NCI-H2227 (cell line): ENCODE measurements at regions not wholly inside any gene's neighbourhood (a gene's known extent, or its start where the extent isn't known, plus 50 kb on each side); places are given as distances from the start of the nearest gene placed in this dataset.

ENCODE experiments used
- DNase-seq: peaks from one replicate; lab custom pipeline; 2025; ENCODE audit not compliant: unreplicated experiment; lab: John Stamatoyannopoulos, UW

DNA sequence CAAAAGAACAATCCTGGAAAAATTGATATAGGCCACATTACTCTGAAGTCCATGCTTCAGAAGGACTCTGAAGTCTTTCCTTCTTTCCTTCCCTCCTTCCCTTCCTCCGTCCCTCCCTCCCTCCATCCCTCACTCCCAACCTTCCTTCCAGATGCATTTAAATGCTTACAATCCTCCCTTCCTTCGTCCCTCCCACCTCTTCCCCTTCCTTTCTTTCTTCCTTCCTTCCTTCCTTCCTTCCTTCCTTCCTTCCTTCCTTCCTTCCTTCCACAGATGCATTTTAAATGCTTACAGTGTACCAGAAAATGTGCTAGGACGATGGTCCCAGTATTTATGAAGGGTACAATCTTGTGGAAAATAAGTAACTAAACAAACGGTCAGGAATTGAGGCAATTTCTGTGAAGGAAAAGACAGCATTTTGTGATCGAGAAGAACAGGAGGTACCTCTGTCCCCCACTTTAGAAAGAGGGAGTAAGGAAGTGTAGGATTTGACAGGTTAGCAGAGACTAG, 181.3 kb upstream of the TUT7 start:
- no peak for DNase-seq

DNA sequence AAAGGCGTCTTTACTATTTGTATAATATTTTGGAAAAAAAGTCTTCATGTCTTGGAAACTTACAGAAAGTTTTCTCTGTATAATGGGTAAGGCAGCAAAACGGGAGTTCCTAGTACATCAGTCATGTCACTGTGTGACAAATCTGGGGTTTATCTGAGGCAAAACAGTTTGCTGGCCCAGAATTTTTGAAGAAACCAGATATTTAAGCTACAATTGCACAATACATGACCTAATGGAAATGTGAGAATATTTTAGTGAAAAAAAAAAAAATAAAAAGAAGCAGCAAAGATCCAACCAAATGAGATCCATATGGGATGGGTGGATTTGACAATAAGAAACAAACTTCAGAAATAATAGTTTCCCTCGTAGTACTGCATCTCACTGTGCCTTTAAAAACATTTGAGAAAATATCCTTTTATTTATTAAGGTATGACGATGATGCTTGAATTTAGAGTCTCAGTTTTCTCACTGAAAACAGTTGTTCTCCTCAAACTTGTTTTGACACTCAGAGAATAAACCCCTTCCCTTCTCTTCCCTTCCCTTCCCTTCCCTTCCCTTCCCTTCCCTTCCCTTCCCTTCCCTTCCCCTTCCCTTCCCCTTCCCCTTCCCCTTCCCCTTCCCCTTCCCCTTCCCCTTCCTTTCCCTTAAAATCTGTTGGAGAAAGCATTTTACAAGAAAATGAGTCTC, 180.5 kb upstream of the TUT7 start:
- DNase-seq, result no peak

DNA sequence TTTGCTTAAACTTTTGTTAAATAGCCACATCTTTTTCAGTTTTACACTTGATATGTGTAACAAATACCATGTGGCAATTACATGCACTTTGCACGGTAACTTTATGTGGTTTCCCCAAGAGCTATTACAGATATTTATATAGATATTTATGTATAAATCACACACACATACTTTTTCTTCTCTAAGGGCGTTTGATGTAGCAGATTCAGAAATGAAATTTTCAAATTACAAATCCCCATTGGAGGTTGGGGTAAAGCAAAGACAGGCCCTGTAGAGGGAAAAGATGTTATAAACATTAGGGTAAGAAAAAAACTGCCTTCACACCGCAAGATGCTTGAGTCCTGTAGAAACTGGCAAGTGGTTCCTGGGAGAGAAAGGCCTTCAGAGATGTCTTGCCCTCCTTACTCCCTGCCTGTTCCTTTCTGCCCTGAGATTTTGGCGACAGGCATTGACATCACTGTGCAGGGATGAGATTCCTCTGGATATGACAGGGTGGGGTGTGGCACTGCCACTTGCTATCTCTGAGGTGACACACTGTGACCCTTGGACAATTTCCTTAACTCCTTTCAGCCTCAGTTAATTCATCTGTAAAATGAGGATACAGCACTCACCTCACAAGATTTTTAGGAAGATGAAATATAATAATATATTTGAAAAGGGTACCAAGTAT, 177.9 kb upstream of the TUT7 start:
- DNase-seq, result no peak

DNA sequence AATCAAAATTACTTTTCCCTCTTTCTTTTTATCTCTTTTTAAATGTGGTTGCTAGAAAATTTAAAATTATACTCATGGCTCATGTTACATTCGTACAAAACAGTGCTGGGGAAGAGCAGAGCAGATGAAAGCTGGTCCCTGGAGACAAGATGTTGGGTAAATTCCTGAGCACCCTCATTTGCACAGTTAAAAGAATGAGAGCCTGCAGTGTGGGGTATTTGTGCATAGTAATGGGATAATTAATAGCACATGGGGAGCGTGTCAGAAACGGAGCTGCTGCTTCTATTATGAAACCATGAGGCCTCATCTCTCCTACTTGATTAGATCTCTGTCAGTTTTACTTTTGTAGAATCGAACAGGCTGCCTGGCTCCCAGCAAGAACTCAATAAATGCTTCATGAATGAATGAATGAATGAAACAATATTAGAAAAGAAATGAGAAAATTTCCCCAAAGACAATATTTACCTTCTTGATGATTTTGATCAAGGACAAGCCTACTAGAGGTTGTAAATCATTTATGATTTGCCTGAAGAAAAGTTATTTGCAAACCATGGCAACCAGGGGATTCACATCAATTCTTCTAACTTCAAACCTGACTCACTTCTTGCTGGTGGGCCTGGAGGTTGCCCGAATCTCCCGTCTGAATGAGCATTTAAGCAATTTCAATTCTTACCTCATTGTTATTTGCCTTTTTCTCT, 177.2 kb upstream of the TUT7 start:
- DNase-seq, result no peak

DNA sequence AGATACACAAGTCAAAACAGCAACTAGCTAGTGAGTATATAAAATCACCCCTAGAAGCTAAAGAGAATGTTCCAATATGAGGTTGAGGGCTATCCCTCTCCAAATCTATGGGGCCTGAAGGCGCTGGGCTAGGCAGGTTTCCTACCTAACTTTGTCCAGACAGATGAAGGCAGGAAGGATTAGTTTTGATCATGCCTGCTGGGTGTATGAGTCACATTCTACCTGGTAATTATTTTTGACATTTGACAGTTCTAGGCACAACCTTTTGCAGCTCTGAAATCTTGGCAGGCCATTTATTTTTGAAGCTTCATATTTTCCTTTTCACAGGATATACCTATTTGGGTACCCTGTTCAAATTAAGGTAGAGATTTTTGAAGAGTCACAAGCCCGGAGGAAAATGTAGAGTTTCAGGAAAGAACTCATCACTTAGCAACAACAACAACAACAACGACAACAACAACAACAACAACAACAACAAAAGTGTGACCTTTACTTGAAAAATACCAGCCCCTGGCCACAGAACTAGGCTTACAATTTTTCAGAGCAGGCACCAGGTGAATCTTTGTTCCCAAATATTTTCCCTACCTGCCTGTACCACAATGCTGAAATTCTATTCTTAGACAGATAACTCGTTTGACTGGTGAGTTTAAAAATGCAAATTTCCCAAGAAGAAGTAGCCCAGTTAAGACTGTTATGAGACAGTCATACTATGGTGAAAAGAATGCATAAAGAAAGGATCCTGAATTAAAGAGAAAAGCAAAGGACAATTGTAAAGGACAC, 175.5 kb upstream of the TUT7 start:
- no peak for DNase-seq

DNA sequence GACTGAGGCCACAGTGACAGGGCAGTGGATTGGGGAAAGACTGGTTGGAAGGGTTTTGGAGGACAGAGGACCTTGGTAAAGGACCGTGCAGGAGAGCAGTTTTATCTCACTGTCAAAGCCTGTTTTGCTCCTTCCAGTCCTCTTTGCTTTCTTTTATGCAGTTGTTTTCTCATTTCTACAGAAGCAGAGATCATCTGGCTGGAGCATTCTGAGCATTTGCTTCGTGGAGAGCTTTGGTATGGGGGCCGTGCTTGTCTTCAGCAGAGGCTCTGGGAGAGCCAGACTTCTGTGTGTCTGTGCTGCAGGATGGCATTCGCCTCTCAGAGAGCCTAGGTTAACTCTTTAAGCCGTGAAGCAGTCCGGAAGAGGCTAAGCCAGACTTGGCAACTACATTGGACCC, 171.8 kb upstream of the TUT7 start:
- no peak for DNase-seq

DNA sequence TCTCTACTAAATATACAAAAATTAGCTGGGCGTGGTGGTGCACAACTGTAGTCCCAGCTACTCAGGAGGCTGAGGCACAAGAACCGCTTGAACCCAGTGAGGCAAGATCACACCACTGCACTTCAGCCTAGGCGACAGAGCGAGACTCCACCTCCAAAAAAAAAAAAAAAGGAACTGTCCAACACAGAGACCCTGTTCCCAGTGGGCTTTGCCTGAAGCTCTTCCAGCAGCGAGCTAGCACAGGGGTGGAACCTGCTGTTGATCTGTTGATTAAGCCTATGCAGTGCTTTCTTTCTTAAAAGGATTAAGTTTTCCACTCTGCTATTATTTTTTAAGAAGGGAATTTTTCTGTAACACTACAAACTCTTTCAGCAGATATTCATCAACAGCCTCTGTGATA, 171.0 kb upstream of the TUT7 start:
- DNase-seq, result no peak

DNA sequence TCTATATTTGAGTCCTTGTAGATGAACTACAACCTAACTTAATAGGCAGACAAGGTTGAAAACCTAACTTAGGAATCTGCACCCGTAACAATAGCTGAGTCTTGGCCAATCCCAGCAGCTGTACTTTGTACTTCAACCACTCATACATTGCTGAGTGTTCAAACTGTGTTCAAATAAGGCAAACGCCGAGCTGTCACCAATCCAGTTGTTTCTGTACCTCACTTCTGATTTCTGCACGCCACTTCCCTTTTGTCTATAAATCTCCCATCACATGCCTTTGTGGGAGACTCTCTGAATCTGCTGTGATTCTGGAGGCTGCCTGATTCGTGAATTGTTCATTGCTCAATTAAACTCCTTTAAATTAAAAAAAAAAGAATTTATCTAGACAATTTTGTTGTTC, 167.8 kb upstream of the TUT7 start:
- no peak for DNase-seq

DNA sequence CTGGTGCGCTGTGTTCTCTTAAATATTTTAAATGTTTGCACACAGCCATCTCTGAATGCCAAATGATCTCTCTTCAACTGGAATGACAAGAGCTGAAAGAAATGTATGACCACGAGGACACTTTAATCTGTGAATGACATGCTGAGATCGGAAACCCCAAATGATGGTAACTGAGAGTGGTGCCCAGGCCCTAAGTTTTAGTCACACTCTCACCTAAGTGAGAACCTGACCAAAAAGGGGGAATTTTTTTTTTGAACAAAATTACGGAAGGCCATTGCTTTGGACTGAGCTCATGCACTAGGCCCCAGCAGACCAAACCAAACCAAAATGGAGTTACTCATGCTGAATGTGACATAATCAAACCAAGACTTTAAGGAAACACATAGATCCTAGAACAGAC, 167.1 kb upstream of the TUT7 start:
- no peak for DNase-seq

DNA sequence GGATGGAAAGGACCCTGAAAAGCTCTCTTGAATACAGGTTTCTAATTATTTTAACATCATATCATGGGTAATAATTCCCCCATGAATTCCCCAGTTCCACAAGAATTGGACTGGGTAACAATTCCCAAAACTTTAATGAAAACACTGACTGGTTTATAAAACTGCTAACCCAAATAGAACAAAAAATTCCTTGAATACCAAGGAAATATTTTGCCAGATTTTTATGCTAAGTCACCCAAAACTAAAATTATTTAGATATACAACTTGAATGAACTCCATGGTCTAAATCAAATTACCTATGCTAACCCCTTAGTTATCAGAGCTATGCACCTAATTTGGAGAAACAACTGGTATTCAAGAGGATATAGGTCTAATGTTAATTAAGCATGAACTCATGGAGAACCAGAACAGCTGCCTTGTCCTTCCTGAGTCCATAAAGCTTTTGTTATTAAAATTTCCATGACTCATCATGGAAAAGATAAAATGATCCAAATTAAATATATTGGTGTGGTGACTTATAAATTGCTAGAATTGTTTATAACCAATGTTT, 164.9 kb upstream of the TUT7 start:
- DNase-seq, result no peak

DNA sequence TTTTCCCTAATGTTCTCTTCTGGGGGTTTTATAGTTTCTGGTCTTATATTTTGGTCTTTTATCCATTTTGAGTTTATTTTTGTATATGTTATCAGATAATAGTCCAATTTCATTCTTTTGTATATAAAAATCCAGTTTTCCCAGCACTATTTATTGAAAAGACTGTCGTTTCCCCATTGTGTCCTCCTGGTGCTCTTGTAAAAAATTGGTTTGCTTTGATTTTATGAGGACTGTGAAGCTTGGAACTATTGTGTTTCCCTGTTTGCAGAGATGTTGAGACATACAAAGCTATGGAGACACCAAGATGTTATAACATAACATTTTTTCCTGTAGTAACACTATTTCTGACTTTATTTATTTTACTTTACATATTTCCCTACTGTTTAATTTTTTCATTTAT, 163.3 kb upstream of the TUT7 start:
- DNase-seq, result no peak

DNA sequence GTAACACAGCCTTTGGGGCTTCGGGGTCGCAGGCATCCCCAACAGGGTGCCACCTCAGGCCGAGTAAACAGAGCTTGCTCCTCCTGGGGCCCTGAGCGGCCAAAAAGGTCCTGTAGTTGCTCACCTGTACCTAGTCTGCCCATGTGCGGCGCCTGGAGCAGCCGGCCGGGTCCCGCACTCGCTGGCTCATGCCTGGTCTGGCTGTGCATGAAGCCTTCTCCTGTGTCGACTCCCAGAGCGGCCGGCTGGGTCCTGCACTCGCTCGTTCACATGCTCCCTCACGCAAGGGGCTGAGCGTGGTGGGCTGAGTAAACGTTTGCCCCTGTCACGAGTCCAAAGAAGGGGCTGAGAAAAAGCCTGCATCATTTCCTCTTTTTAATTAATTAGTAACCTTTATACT, 162.4 kb upstream of the TUT7 start:
- DNase-seq, result no peak

DNA sequence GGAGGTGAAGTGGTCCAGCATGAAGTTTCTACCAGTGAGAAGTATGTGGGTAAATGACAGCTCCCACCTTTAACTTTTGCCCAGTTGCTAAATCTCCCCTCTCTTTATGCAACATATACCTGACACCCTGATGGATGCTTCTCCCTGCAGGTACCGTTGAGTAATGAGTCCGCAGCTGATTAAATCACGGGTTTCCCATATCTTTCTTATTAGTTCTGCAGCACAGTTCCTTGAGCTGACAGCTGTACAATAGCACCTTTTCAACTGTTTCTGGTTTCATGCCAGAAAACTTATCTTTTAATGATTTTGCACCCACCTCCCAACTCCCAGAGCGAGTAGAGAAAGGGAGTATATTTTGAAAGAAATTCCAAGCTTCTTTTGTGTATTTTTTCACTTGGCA, 161.0 kb upstream of the TUT7 start:
- no peak for DNase-seq

DNA sequence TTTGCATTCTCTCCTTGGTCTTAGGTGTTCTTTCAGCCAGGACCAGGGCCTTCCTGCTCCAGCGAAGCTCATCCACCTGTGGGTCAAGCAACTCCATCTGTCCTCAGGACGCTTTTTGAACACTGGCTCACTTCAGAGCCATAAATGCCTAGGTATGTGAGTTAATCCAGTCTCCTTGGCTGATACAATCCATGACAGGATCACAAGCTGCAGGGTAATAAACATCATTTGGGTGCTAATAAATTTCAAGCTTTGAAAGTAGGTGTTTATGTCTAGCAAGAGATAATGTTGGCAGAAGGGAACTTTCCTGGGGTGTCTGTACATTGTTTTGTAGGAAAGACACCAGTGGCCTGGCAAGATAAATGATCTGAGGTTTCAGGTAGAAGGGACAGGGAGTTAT, 159.2 kb upstream of the TUT7 start:
- no peak for DNase-seq

DNA sequence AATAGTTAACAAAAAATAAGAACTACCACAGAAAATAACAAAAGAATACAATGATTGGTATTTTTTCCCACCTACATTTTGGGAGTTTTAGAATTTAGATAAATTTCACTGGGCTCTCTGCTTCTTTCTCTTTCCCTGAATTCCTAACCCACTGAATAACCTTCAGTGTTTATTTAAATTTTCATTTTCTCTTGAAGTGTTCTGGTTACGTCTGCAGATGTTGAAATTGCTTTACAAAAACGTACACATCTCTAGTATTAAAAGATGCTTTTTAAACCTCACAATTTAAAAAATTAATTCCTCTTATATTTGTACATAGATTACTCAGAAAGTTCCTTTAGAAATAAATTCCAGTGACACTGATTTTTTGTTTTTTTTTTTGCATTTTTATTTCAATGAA, 158.7 kb upstream of the TUT7 start:
- DNase-seq, result no peak

DNA sequence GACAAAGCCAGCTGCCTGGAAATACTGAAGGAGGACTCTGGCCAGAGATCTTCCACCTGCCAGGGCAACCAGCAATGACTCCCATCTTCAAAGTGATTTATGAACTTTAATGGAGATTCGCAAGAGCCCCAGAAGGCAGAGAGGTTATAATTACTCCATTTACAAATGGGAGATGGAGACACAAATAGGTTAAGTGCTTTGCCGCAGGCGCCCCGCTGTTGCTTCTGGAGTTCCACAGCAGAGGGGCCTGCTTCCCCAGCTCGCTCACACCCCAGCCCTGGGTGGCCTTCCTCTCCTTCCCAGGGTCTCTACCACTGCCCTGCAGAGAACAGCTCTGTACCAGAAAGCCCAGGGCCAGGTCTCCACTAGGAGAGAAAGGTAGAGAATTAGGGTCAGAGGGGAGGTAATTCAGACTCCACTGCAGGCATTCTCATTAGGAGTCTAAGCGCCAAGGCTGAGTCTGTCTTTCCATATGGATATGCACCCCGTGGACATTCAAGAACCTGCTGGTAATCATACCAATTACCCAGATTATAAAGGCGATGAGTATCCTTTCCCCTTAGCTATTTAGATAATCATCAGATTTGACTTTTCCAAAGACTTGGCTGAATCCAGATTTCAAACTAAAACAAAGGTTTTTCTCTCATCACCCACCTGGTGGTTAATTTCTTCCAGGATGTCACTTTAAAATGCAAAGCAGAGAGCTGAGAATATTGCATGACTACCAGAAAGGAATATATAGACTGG, 157.6 kb upstream of the TUT7 start:
- no peak for DNase-seq

DNA sequence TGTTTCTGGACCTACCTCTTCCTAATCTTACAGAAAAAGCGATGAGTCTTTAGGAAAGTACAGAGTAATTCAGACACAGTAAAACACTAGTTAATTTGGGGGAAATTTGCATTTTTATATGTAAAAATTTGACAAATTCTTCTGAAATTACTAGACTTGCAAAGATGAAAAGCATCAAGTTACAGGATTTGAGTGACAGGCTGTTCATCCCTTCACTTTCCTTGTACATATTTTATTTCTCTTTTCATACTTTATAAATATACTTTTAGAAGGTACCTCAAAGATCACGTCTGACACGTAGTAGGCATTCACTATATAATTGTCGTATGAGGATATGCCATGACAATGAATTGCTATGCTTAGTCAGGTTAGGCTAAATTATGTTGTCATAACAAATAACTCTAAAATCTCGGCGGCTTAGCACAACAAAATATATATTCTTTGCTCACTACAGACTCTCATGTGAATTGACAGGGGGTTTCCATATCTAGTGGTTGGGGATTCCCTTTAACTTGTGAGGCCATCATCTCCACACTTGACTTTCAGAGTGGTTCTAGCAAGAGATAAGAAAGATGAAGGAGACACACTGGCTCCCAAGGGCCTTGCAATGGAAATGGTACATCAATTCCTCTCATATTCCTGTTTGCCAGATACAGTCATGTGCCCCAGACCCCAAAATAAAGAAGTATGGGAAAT, 154.1 kb upstream of the TUT7 start:
- no peak for DNase-seq

DNA sequence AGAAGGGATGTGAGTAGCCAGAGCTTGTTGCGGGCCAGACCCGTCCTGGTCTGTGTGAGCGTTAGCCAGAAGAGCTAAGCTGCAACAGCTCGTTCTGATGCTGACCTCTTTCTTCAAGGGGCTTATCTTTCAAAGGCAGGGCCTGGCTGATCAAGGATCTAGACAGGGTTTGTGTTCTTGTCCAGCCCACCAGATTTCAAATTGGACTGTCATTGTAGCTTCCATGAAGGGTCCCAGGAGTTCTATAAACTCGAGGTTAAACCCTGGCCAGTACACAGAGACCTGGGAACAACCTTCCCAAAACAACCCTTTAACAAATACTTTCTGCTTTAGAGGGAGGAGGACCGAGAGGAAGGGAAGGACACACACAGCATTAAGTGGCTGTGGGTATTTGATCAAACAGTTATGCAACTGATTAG, 153.0 kb upstream of the TUT7 start:
- no peak for DNase-seq

DNA sequence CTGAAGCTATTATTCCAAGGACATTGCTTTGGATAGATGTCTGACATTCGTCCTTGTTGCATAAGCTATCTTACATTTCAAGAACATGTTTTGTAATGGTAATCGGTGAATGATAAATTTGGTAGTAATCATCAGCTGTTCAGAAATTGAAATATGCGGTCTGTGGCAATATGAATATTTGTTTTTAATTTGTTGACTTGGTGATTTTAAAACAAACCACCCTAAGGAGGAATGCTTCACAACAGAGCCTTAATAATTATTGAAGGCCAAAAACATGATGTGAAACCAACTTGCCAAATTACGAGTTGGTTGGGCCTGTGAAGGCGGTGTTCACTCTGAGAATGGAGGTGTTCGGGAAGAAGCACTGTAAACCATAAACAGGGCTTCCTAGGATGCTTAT, 149.7 kb upstream of the TUT7 start:
- no peak for DNase-seq

DNA sequence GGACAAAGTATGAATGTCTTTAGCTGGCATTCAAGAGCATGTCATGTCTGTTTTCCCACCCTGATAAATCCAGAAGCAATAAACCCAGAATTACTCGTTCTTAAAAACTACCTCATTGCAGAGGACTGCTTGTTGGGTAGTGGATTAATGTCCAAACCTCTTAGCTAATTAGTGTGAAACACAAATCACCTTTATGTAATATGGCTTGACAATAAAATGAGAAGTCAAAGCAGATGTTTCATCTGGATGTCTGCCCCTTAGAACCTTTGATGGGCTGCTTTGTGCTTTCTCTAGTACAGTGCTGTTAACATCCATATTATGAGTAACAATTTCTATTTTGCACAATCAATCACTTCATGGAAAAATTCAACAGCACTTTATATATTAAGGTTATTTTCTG, 149.1 kb upstream of the TUT7 start:
- DNase-seq, result no peak
